HG02981 (cell line): ENCODE measurements at regions not wholly inside any gene's neighbourhood (a gene's known extent, or its start where the extent isn't known, plus 50 kb on each side); places are given as distances from the start of the nearest gene placed in this dataset.
"Not testable (repeated sequence)": the region's sequence is repeated elsewhere in the genome, so short reads cannot be mapped to it uniquely, and the experiment has no call there.

Experiments used
- ATAC-seq: cut with Tn5 transposase; IDR thresholded peaks from one replicate; pipeline ENCODE4 v1.9.1; 2021; ENCODE audit warnings: mild to moderate bottlenecking, moderate library complexity; ENCODE audit not compliant: unreplicated experiment

DNA sequence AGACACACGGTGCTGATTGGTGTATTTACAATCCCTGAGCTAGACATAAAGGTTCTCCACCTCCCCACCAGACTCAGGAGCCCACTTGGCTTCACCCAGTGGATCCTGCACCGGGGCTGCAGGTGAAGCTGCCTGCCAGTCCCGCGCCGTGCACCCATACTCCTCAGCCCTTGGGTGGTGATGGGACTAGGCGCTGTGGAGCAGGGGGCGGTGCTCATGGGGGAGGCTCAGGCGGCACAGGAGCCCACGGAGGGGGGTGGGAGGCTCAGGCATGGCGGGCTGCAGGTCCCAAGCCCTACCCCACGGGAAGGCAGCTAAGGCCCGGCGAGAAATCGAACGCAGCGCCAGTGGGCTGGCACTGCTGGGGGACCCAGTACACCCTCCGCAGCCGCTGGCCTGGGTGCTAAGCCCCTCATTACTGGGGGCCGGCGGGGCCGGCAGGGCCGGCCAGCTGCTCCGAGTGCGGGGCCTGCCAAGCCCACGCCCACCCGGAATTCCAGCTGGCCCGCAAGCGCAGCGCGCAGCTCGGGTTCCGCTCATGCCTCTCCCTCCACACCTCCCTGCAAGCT, 1447.2 kb downstream of the RAPGEF2 start:
- not testable (repeated sequence) for ATAC-seq

DNA sequence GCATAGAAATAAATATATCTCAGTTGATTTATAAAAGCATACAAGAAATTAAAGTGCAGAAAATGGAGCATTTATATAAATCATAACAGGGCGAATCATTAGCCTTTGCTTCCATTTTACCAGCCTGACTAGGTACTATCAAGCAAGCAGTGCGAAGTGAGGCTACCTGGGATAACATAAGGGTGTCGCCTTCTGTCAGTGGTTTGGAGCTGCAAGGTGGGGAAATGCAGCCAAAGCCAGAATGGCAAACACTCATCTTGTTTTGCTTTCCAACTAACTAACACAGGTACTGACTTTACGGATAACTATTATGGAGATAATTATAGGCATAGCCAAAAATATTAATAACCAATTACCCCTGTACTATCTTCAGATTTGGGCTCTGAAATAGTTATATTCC, 1459.8 kb downstream of the RAPGEF2 start:
- no peak for ATAC-seq

DNA sequence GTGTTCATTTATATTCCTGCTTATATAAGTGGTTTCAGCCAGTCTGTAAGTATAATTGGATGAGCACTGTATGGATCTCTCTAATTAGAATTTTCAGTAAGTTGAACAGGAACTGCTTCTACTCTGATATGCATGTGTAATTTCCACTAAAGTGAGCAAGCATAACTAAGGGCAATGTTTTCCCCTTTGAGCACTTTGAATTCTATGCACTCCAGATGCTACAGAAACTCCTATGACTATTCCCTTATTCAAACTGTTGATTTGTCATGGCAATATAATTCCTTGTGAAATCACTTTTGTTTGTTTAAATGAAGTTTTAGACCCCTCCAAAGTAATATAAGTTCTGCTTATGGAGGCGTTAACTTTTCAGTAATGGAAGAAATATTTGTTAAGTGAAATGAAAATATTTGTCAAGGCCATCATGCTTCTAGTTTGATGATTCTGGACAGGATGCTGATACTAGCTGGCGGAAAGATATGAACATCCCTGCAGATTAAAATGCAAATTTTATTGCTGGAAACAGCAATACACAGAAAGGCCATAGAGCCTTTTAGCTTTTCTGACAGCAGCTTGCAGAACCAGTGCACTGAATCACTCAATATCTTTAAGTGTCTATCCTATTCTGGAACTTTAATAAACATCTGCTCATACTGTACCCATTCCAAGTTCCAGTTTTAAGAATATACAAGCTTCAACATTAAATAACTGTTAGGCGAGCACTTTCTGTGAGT, 1460.8 kb downstream of the RAPGEF2 start:
- no peak for ATAC-seq

DNA sequence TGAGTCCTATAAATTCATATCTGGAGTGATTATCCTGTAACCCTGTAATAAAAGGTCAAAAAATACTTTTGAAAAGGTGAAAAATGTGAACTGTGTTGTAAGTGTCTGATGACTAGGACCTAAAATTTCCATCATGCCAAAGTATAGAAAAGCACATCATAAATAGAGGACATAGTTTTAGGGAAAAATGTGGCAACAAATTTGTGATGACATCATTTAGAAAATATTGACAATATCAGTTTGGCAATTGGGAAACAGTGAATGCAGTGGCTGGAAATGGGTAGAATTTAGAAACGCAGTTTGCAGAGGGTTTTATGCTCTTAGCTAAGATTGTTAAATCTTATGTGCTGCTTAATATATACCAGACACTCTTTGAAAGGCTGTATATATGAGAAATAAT, 1464.8 kb downstream of the RAPGEF2 start:
- no peak for ATAC-seq

DNA sequence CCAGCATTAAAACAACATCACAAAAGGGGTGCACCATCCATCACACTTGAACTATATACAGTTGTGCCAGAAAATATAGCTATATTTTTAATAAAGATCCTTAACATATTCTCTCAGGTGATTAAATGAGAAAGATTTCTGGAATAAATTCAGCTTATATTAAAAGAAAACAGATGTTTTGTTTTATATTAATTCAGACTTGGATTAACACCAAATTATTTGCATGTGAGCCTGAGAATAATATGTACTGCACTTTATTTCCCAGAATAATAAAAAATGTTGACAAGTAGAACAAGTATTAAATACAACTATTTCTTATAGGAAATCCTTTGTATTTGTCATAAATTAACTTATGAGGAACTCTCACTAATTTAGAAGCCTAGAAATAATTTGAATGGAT, 1467.4 kb downstream of the RAPGEF2 start:
- ATAC-seq = no peak

DNA sequence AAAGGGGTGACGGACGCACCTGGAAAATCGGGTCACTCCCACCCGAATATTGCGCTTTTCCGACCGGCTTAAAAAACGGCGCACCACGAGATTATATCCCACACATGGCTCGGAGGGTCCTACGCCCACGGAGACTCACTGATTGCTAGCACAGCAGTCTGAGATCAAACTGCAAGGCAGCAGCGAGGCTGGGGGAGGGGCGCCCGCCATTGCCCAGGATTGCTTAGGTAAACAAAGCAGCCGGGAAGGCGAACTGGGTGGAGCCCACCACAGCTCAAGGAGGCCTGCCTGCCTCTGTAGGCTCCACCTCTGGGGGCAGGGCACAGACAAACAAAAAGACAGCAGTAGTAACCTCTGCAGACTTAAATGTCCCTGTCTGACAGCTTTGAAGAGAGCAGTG, 1471.4 kb downstream of the RAPGEF2 start:
- not testable (repeated sequence) for ATAC-seq

DNA sequence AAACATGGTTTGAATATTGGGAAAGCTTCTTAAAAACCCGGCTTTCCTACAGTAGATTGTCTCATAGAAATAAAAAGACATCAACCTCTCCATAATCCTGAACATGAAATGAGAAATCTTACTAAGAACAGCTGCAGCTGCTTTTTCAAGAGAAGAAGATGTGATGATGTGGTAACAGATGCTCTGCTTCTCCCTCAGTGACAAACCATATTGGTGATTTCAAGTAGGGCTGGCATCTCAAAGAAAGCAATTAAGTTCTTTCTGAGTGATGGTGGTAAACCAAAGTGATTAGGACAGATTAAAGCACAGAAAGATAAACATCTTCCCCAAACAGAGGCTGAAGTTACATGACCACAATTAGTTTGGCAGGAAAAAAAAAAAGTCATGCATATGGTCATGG, 1477.7 kb downstream of the RAPGEF2 start:
- ATAC-seq = no peak

DNA sequence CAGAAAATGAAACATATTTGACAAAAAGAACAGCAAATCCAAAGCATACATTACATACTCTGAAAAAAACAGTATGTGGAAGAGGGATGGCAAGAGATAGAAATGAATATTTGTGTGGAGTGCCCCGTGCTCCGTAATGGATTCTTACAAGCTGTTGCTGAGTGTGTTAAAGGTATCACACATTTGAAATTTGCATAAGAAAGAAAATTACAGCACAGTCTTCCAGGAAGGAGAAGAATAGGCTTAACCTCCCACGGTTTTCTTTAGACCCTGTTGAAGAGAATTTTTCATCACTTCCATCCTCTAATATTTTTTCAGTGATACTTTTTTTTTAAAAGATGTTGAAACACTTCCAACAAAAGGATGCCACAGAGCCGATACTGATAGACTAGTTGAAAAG, 1489.4 kb downstream of the RAPGEF2 start:
- ATAC-seq = no peak

DNA sequence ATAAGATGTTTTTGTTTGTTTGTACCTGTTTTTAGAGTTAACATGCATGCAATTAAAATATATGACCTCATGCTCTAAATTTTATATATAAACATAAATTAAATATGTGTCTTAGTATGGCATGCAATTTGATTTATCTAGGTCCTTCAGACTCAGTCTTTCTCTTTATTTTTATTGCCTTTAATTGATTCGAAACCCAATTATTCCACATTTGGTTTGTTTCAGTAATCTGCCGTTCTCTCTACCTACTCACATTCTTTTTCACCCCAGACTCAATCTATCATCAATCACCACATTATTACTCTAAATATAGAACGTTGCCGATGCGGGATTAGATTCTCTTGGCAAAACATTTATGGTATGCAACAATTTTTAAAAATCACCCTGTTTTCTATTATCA, 1492.8 kb downstream of the RAPGEF2 start:
- ATAC-seq = no peak

DNA sequence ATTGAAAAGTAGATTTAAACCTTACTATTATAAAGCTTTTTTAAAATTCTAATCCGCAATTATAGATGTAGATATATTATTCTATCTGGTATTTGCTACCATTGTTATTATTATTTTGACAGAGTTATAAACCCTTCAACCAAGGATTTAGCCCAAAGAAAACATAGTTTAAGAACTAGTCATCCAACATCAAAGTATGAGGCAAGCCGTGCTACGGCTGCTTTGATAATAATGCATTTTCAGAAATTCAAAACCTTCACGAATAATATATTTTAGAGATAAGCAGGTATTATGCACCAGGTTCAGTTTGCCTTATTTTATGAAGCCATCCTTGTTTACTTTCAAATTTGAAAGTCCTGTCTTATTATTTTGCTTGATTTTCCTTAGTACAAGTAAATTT, 1501.7 kb downstream of the RAPGEF2 start:
- ATAC-seq = no peak

DNA sequence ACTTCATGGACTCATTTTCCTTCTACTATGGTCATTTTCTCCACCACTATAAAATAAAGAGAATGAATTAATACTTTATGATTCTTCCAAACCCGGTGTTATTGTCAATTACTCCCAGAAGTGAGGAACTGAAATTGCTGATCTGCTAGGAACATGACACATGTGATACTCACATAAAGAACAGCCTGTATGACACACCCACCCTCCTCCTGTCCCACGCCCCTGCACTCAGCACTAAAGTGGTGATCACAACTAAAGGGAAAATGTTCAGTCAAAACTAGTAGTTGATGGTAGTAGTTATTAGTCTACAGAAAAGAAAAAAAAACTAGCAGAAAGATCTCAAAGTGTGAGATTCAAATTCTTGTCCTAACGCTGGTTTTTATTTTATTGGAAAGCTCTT, 1508.3 kb downstream of the RAPGEF2 start:
- no peak for ATAC-seq

DNA sequence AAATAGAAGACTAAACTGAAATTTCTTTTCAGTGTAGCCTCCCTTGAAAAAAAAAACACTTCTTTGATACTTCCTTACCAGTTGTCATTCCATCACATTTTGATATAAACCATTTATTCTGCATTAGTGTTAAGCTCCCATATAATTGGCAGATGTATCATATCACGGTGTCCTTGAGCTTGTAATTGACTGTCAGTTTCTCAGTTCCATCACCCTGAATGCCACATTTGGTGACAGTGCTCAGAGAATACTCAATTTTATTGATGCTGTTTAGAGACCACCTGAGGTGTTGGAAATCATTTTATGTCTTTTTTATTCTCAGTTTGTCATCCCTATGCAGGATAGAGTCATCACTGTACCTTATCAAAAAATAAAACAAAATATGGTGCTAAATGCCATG, 1528.2 kb downstream of the RAPGEF2 start:
- no peak for ATAC-seq

DNA sequence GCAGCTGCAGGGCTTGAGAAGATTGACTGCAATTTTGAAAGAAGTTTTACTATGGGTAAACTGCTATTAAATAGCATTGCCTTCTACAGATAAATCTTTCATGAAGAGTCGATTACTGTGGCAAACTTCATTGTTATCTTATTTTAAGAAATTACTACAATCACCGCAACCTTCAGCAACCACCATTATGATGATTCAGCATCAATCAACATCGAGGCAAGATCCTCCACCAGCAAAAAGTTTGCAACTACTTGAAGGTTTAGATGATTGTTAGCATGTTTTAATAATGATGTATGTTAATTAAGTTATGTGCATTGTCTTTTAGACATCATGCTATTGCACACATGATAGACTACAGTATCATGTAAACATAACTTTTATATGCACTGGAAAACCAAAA, 1511.0 kb downstream of the FSTL5 start:
- no peak for ATAC-seq

DNA sequence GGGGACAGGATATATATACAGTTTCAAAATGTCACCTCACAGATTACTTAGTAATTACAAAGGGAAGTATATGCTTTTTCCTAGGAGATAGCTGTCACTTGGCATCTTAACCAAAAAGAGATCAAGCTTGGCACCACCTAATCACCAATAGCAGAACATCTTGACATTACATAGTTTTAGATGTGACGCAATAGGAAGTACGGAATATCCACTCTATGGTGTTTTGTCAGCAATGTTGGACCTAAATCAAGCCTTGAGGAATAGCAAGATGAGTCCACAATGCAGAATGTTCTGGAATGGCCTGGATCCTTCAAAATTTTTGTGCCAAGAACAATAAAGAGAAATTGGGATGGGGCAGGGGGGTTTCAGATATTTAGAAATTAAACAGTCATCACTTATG, 1488.2 kb downstream of the FSTL5 start:
- no peak for ATAC-seq

DNA sequence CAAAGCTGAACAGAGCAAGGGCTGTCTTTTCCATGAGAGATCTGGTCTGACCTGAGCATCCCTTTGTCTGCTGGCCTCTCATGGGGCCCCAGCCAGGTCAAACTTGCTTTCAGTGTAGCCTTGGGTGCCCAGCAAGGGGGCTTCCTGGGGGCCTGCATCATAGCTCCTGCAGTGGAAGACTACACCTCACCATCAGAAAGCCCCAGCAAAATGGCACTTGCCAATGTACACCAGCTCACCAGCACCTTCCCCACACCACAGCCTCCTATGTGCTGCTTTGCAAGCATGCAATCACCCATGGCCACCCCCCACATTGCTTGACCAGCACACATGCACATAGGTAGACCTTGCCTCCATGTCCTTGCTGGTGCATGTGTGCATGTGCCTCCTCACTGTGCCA, 1478.1 kb downstream of the FSTL5 start:
- no peak for ATAC-seq

DNA sequence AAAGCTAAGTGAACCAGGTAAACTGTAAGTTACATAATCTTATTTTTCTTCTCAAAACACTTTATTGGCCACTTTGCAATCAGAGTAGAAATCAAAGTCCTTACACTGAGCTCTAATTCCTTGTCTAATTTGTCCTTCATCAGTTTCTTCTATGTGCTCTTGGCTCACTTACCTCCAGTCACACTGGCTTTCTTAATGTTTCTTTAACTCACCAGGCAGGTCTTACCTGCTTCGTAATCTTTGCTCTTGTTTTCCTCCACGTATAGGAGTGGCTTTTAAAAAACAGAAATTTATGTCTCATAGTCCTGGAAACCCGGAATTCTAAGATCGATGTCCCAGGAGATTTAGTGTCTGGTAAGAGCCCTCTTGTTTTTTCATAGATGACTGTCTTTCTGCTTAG, 1462.1 kb downstream of the FSTL5 start:
- ATAC-seq = no peak

DNA sequence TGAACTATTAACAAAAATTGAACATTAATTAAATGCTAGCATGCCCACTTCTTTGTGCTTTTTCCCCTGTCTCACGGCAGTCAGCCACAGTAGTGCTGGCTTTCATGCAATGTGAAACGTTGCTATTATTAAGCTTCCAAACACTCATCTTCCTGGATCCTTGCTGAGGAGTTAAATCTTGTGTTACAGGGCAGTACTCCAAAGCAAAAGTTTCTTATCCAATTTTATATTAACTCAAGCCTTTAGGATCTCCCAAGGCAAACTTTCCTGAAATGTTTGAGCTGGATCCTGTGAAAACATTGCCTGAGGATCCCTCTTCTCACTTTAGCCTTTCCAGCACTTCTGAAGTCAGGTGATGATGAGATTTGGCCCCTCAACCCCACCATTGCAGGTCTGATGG, 1454.8 kb downstream of the FSTL5 start:
- no peak for ATAC-seq

DNA sequence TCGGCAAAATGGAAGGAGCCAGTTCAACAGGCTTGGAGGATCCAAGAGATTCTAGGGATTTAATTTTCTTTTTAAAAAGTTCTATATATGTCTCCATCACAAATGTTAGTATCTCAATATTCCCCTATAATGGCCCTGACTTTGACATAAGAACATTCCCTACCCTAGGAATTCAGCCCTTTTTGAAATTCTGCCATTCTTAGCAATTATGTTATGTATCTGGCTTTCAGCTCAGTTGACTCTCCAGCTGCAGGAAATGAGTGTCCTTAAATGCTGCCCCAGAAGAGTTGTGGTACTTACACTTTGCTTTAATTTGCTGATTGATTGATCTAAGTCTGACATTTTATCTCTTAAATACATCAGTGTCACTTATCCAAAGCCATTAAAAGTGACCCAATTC, 1454.3 kb downstream of the FSTL5 start:
- no peak for ATAC-seq

DNA sequence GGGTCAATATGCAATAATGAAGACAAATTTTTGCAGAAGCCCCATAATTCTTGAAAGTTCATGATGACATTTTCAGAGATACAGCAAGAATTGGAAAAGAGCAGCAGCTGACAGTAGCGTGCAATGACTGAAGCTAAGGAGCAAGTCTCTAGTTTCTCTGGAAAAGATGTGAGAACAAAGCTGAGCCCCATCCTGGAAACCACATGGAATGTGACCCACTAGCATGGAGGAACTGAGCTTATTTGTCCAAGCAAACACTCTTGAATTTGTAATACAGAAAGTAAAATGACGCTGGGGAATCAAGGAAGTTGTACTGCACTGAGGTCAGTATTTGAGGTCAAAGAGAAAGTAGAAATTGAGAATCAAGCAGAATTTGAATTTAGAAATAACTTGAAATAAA, 1447.2 kb downstream of the FSTL5 start:
- ATAC-seq = no peak

DNA sequence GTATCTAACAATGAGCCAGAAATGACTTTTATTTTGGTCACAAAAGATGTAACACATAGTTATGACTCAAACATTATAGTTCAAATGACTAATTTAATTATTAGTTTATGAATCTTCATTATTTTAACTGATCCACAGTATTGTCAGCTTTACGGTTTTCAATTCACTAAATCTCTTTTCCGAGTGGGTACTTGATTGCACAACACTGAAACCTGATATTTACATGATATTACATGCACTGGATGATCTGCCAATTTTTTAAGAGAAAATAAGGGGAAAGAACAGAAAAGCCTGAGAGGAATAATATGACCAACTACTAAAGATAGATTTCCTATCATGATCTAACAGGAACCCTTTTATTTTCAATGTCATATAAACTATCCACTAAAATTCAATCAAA, 1446.0 kb downstream of the FSTL5 start:
- ATAC-seq = no peak

DNA sequence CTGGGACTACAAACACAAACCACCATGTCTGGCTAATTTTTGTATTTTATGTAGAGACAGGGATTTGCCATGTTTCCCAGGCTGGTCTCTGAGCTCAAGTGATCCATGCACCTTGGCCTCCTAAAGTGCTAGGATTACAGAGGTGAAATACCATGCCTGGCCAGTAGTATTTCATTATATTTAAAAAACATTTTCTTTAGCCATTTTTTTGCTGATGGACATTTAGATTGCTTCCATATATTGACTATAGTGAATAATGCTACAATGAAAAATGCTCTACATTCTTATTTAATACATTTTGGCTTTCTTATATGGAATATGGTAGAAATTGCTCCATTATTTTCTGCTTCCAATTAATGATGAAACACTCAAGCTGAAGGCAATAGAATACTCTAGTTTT, 1439.7 kb downstream of the FSTL5 start:
- no peak for ATAC-seq

DNA sequence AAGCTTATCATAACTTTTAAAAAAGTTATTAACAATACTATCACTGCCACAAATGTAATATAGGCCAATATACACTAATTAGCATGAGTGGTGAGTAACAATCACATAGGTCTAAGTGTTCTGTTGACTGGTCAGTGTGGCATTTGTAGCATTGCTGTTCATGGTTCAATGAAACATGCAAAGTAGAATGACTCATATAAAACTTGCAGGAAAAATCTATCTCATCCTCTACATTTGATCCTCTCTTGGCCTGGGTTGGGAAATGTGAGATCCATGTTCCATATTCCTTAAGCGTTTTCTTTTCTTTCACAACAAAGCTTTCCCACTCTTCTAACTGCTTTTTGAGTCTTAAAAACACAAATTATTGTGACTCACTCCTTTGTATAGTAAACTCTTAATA, 1418.7 kb downstream of the FSTL5 start:
- ATAC-seq = no peak

DNA sequence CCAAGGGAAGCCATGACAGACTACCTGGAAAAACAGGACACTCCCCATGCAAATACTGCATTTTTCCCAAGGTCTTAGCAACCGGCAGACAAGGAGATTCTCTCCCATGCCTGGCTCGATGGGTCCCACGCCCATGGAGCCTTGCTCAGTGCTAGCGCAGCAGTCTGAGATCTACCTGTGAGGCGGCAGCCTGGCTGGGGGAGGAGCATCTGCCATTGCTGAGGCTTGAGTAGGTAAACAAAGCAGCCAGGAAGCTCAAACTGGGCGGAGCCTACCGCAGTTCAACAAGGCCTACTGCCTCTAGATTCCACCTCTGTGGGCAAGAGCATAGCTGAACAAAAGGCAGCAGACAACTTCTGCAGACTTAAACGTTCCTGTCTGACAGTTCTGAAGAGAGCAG, 1417.2 kb downstream of the FSTL5 start:
- ATAC-seq = not testable (repeated sequence)
